OCI-LY7 (cell line): ENCODE measurements at regions not wholly inside any gene's neighbourhood (a gene's known extent, or its start where the extent isn't known, plus 50 kb on each side); places are given as distances from the start of the nearest gene placed in this dataset.
"Not testable (repeated sequence)": the region's sequence is repeated elsewhere in the genome, so short reads cannot be mapped to it uniquely, and the experiment has no call there.

Source experiments
- EZH2phosphoT487 ChIP-seq: fragments of 200-600 bp; sonication (generic); IDR thresholded peaks from 2 replicates; pipeline ENCODE4 v1.6.1; 2018; ENCODE audit warnings: low read depth, borderline replicate concordance, mild to moderate bottlenecking, mixed run types, antibody characterized with exemption, low read length, moderate library complexity, mixed read lengths
- TF ChIP-seq, protein P1 (sequence below): fragments of 200-600 bp; sonication (generic); conservative IDR thresholded peaks from 2 replicates; pipeline ENCODE4 v1.5.1; 2014; ENCODE audit warnings: mild to moderate bottlenecking, antibody characterized with exemption, low read length, moderate library complexity, mixed read lengths

DNA sequence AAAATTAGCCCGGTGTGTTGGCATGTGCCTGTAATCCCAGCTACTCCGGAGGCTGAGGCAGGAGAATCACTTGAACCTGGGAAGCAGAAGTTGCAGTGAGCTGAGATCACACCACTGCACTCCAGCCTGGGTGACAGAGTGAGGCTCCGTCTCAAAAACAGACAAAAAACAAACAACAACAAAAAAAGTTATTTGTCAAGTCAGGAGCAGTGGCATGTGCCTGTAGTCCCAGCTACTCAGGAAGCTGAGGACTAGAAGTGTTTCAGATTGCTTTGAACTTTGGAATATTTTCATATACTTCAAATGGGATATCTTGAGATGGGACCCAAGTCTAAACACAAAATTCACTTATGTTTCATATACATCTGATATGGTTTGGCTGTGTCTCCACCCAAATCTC is 73.1 kb upstream of the IFNGR1 start:
- TF ChIP-seq, protein P1, sequence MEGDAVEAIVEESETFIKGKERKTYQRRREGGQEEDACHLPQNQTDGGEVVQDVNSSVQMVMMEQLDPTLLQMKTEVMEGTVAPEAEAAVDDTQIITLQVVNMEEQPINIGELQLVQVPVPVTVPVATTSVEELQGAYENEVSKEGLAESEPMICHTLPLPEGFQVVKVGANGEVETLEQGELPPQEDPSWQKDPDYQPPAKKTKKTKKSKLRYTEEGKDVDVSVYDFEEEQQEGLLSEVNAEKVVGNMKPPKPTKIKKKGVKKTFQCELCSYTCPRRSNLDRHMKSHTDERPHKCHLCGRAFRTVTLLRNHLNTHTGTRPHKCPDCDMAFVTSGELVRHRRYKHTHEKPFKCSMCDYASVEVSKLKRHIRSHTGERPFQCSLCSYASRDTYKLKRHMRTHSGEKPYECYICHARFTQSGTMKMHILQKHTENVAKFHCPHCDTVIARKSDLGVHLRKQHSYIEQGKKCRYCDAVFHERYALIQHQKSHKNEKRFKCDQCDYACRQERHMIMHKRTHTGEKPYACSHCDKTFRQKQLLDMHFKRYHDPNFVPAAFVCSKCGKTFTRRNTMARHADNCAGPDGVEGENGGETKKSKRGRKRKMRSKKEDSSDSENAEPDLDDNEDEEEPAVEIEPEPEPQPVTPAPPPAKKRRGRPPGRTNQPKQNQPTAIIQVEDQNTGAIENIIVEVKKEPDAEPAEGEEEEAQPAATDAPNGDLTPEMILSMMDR: not testable (repeated sequence)
- TF ChIP-seq EZH2phosphoT487: not testable (repeated sequence)
